Fibroblast of mammary gland (primary cell): ENCODE measurements at regions not wholly inside any gene's neighbourhood (a gene's known extent, or its start where the extent isn't known, plus 50 kb on each side); places are given as distances from the start of the nearest gene placed in this dataset.

ENCODE experiments used
- DNase-seq: peaks from one replicate; pipeline ENCODE4 v3.0.0-alpha.2; 2010; ENCODE audit warnings: low read depth
- H3K4me3 ChIP-seq: 2 replicates; pipeline ENCODE4 v1.5.1; 2011; ENCODE audit warnings: low read depth, mild to moderate bottlenecking, low read length, moderate library complexity; ENCODE audit not compliant: control insufficient read depth
- CTCF ChIP-seq: conservative IDR thresholded peaks from 2 replicates; pipeline ENCODE4 v1.5.1; 2011; ENCODE audit warnings: low read depth, low read length, inconsistent platforms; ENCODE audit not compliant: control insufficient read depth, insufficient read depth

- no peak overlapping the region for H3K4me3 ChIP-seq
- no peak for TF ChIP-seq CTCF
- DNase-seq: no peak
Measured at GRCh38 chr5:104952876-104953275, 1390.3 kb upstream of the NUDT12 start.

DNA sequence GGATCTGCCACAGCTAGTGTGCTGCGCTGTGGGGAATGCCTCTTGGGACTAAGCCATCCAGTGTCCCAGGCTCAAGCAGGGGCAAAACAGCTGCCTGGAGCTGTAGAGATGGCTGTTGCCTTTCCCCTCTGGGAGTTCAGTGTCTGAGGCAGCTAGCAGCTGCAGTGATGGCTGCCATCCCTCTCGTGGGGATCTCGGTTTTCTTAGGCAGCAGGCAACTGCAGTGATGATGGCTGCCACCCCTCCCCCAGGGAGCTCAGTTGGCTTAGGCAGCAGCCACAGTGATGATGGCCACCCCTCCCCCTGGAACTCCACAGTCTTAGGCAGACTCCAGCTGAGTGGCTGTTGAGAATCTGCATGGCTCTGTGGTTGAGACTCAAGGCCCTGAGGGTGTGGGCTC lies 1389.2 kb upstream of the NUDT12 start:
- no peak overlapping the region for H3K4me3 ChIP-seq
- no peak for DNase-seq
- no peak for TF ChIP-seq CTCF

GRCh38 chr5:104947076-104947475 lies 1384.5 kb upstream of the NUDT12 start:
- no peak for TF ChIP-seq CTCF
- H3K4me3 ChIP-seq: no peak overlapping the region
- DNase-seq: no peak

DNA sequence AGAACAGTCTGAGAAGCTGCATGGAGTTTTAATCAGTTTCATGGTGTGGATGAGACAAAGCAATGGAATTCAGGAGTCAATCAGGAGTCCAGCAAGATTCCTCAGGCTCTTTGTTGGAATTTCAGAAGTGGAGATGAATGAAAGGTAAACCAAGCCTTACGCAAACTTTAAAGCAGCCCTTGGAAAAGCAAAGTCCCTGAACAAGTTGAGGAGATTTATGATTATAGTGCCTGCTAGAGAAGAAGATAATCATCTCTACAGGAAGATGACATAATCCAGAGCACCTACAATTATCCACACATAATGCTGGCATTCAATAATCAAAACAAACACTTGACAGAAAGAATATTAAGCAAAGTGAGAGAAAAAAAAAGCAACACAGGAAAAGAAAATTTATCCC lies 1380.1 kb upstream of the NUDT12 start:
- TF ChIP-seq CTCF: no peak
- DNase-seq: no peak
- H3K4me3 ChIP-seq: no peak overlapping the region

- no peak for DNase-seq
- no peak overlapping the region for H3K4me3 ChIP-seq
- no peak for TF ChIP-seq CTCF
Measured at GRCh38 chr5:104941030-104941645, 1378.5 kb upstream of the NUDT12 start.

DNA sequence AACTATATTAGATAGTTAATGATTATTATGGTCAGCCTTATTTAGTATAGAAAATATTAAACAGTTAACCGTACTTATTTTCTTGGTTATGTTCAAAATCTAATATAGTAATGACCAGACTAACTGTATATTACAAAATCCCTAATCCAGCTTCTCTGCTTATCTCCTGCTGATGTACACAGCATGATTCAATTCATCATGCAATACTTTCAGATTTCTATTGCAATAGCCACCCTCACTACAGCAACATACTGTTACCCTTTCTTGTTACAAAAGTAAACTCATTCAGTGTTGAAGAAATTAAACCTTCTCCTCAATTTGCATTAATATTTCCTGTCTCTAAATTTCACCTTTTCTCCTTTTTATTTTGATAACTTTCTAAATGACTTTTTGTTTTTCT lies 1375.0 kb upstream of the NUDT12 start:
- DNase-seq: no peak
- no peak overlapping the region for H3K4me3 ChIP-seq
- no peak for TF ChIP-seq CTCF

DNA sequence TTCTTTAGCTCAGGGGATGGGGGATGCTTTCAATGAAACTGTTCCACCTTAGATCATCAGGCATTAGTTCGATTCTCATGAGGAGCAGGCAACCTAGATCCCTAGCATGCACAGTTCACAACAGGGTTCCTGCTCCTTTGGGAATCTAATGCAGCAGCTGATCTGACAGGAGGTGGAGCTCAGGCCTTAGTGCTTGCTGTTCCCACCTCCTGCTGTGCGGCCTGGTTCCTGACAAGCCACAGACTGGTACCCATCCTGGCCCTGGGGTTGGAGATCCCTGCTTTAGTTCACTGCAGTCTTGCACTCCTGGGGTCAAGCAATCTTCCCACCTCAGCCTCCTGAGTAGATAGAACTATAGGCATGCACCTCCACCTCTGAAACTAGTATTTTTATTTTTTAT lies 1369.8 kb upstream of the NUDT12 start:
- TF ChIP-seq CTCF: no peak
- no peak for DNase-seq
- H3K4me3 ChIP-seq: no peak overlapping the region
